HG03045 (cell line): ENCODE measurements at regions not wholly inside any gene's neighbourhood (a gene's known extent, or its start where the extent isn't known, plus 50 kb on each side); places are given as distances from the start of the nearest gene placed in this dataset.

Experiments used
- ATAC-seq: cut with Tn5 transposase; IDR thresholded peaks from one replicate; pipeline ENCODE4 v1.9.1; 2021; ENCODE audit warnings: mild to moderate bottlenecking, moderate library complexity; ENCODE audit not compliant: unreplicated experiment

GRCh38 chr2:129903586-129904425 lies 75.7 kb upstream of the RAB6C start:
- ATAC-seq: no peak

GRCh38 chr2:129904532-129905446 lies 74.7 kb upstream of the RAB6C start:
- no peak for ATAC-seq

DNA sequence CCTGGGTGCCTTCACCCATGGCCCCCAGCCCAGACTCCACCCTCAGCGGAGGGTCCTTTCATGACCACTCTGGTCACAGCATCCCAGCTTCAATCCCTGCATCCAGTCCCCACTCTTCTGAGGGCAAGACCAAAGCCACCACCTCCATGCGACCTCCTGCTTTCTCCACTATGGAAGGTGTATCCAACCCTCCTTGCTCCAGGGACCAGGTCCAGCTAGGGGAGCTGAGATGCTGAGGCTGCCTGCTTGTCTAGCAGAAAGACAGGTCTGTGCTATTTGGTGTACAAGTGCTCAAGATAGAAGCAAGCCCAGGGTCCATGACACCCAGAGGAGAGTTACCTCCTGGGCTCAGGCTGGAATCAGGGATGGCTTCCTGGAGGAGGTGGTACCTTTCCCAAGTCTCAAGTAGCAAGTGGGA lies 73.8 kb upstream of the RAB6C start:
- no peak for ATAC-seq

DNA sequence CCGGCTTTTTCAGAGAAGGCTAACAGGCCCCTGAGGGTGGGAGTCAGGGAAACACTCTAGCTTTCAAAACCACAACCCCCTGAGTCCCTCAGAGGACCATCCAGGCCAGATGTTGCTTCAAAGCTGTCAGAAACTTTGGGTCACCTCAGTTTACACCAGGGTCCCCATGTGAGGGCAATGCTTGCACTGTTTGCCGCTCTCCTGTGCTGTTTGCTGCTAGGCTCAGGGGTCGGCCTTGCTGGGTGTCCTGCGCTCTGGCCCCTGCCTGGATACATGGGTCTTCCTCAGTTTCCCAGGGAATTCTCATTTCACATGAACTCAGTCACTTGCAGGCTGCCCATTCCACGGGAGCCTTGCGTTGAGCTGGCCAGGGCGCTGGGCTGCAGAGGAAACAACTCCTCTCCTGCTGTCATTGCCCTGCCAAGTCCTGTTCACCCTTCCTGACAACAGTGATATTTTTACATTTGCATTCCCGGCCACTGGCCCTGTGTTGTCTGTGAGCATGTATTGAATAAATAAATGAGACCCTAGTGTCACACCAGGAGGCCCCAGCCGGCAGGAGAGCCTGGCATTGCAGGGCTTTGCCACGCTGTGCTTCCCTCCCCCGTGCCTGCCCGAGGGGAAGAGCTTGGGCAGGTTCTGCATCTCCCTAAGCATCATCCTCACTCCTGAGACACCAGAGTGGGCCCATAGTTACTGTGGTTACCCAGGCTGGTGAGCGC lies 73.2 kb upstream of the RAB6C start:
- no peak for ATAC-seq

GRCh38 chr2:129906861-129907235 lies 72.6 kb upstream of the RAB6C start:
- no peak for ATAC-seq

DNA sequence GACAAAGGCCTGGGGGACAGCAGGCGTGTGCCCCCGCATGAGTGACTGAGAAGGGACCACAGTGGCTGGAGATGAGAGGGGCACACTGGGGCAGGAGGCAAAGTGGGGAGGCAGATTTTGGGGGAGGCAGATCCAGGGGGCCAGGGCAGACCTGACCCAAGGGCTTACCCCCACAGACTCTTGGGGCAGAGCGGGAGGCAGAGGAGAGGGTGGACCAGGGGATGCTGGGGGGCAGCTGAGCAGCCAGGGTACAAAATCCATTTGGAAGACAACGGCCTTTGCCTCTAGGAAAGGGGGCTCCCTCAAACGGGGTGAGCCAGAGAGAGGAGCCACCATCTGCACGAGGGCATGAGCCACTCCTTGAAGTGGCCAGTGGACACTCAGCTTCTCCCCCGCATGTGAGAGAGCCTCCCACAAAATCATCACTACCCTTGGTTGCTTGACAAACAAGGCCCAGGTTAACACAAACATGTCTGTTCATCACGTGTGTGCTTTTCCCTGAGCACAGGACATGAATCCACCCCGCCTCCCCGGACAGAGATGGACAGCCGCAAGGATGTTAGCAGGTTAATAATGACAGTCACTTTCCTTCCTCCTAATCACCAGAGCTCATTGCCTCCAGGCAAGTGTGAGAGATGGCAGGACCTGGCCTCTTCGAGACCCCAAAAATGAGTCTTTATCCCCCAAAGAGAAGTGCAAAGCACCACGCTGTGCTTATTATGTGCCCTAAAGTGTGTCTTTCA lies 72.0 kb upstream of the RAB6C start:
- ATAC-seq: no peak

DNA sequence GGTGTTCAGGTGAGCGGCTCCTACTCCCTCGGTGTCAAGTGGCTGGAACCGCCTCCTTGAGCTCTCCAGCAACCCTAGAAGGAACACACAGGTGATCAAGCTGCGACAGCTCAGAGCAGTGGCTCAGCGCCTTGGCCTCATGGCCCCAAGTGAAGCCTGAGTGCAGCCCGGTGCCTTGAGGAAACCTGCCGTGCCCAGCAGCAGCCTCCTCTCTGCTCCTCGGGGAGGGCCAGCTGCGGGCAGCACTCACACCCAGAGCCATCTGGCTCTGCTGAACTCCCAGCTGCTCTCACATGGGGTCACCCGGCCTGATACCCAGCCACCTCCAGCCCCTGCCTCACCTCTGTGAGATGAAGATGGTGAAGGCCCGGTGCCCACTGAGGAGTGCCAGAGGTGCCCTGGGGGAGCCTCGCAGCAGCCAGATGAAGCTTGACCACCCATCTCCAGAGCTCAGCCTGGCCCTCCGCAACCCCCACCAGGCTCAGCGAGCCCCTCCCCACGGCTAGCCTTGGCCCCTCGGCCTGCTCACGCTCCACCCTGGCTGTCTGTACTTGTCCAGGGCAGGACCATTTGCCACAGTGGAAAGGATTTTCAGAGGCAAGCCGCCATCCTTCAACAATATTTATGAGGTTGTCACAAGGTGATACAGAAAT lies 70.6 kb upstream of the RAB6C start:
- ATAC-seq: no peak

- ATAC-seq: no peak
Observed at GRCh38 chr2:129909651-129910418, 69.6 kb upstream of the RAB6C start.

- ATAC-seq: no peak
Observed at GRCh38 chr2:129910446-129911362, 68.8 kb upstream of the RAB6C start.

DNA sequence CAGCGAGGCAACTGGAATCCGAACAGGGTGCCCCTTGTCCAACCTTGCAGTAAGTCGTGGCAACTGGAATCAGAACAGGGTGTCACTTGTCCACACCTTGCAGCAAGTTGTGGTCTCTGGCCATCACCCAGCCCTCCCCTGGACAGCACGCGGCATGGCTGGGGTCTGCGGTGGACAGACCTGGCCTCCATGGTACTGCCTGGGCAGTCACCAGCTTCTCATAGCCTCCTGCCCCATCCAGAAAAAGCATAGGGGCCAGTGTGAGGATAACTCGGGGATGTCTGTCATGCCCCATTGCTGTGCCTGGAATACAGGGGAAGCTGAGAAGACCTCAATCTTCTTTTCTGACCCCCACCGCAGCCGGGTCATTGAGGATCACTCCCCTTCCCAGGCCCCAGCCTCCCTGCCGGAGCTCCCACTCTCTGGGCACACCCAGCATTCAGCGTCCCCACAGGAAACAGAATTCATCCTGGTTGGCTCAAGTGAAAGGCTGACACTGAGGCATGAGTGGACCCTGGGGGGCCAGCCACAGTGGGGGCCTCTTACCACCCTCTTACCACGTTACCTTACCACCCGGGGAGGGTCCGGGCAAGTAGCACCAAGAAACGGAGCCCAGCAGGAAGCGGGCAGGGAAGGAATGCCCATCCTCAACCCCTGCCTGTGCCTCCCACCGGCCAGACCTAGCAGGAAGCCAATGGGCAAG lies 68.0 kb upstream of the RAB6C start:
- ATAC-seq: no peak

DNA sequence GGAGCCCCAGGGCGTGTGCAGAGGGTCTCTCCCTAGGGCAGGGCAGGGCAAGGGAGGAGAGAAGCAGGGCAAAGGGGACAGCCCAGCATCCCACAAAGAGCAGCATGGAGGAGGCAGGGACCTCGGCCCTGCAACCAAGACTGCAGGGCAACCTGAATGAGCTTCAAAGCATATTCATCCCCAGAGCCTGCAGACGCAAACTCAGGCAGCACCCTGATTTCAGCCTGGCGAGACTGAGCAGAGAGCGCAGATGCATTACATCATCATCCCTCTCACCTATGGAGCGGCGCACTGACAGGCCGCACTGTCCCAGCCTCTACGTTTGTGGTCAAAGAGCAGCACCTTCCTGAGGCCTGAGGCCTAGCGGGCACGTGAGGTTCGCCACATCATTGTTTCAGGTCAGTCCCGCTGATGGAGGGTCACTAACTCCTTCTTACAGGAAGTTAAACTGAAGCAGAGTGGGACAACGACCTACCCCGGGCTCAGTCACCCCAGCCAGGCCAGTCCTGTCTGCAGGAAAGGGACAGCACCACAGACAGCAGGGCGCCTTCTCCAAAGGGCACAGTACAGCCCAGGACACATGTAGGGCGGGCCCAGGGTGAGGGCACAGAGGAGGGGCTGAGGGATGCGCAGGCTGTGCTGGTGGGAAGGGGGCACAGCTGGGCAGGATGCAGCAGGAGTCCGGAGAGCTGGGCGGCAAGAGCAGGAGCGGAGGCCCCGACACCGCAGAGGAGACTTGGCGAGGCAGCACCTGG lies 67.2 kb upstream of the RAB6C start:
- no peak for ATAC-seq

- ATAC-seq: no peak
Observed at GRCh38 chr2:129912871-129913694, 66.4 kb upstream of the RAB6C start.

GRCh38 chr2:129913695-129914495 lies 65.6 kb upstream of the RAB6C start:
- ATAC-seq: no peak

GRCh38 chr2:129914538-129915302 lies 64.7 kb upstream of the RAB6C start:
- ATAC-seq: no peak
